Keratinocyte (primary cell): ENCODE measurements at regions not wholly inside any gene's neighbourhood (a gene's known extent, or its start where the extent isn't known, plus 50 kb on each side); places are given as distances from the start of the nearest gene placed in this dataset.

ENCODE experiments used
- DNase-seq: peaks from one replicate; pipeline ENCODE4 v3.0.0-alpha.2; 2011; ENCODE audit warnings: low read depth, missing footprints, low spot score
- FAIRE-seq: peaks from 2 replicates; lab custom pipeline; 2011; peaks lifted over from hg19 to GRCh38; lab: Jason Lieb, UNC
- H2AFZ ChIP-seq: 2 replicates; pipeline ENCODE4 v1.6.0; 2012; ENCODE audit warnings: low read length, control low read depth, inconsistent platforms; ENCODE audit not compliant: control insufficient read depth
- H3K27ac ChIP-seq: 2 replicates; pipeline ENCODE4 v1.5.1; 2011; ENCODE audit warnings: low read length; ENCODE audit not compliant: control insufficient read depth, insufficient read depth
- H3K27me3 ChIP-seq: 3 replicates; pipeline ENCODE4 v1.6.0; 2011; ENCODE audit warnings: low read length; ENCODE audit not compliant: control insufficient read depth, insufficient read depth; ENCODE audit errors: extremely low read depth
- H3K36me3 ChIP-seq, 2 experiments: 2 replicates in 1 of 2; 3 replicates in 1 of 2; pipeline ENCODE4 v1.5.1; 2011; ENCODE audit warnings: low read length in 2 of 2, mild to moderate bottlenecking in 1 of 2; ENCODE audit not compliant: control insufficient read depth in 2 of 2, insufficient read depth in 2 of 2; ENCODE audit errors: extremely low read depth in 1 of 2
- H3K4me1 ChIP-seq: 3 replicates; pipeline ENCODE4 v1.5.1; 2011; ENCODE audit warnings: low read length; ENCODE audit not compliant: control insufficient read depth, insufficient read depth; ENCODE audit errors: extremely low read depth
- H3K4me2 ChIP-seq: 3 replicates; pipeline ENCODE4 v1.6.0; 2011; ENCODE audit warnings: low read depth, low read length; ENCODE audit not compliant: control insufficient read depth, insufficient read depth; ENCODE audit errors: extremely low read depth
- H3K4me3 ChIP-seq, 3 experiments: fragments of 200-600 bp in 1 of 3; sonication (generic) in 1 of 3; 2 replicates in 2 of 3; 3 replicates in 1 of 3; pipeline ENCODE4 v1.5.1; 2011 to 2016; ENCODE audit warnings: low read length in 3 of 3, mild to moderate bottlenecking in 3 of 3, control low read depth in 2 of 3, inconsistent platforms in 1 of 3, low read depth in 1 of 3, mixed read lengths in 1 of 3, mixed run types in 1 of 3, moderate library complexity in 1 of 3; ENCODE audit not compliant: control insufficient read depth in 2 of 3, insufficient read depth in 2 of 3; ENCODE audit errors: extremely low read depth in 1 of 3
- H3K79me2 ChIP-seq: 2 replicates; pipeline ENCODE4 v1.6.0; 2012; ENCODE audit warnings: low read length; ENCODE audit not compliant: control insufficient read depth, insufficient read depth
- H3K9ac ChIP-seq: 3 replicates; pipeline ENCODE4 v1.6.0; 2011; ENCODE audit warnings: low read length; ENCODE audit not compliant: control insufficient read depth, insufficient read depth; ENCODE audit errors: extremely low read depth
- H3K9me1 ChIP-seq: 3 replicates; pipeline ENCODE4 v1.6.0; 2011; ENCODE audit warnings: low read length; ENCODE audit not compliant: control insufficient read depth, insufficient read depth; ENCODE audit errors: extremely low read depth
- H3K9me3 ChIP-seq: 2 replicates; pipeline ENCODE4 v1.5.1; 2012; ENCODE audit warnings: low read depth, low read length; ENCODE audit not compliant: control insufficient read depth
- H4K20me1 ChIP-seq: 3 replicates; pipeline ENCODE4 v1.6.0; 2011; ENCODE audit warnings: low read length; ENCODE audit not compliant: control insufficient read depth, insufficient read depth; ENCODE audit errors: extremely low read depth
- CTCF ChIP-seq, 3 experiments: IDR thresholded peaks in 1 of 3; conservative IDR thresholded peaks in 1 of 3; optimal IDR thresholded peaks in 1 of 3; 2 replicates in 2 of 3; 3 replicates in 1 of 3; pipeline versions ENCODE3 to v1.5.1; 2011; ENCODE audit warnings: low read length in 3 of 3, mild to moderate bottlenecking in 3 of 3, moderate library complexity in 2 of 3, control low read depth in 1 of 3, inconsistent platforms in 1 of 3; ENCODE audit not compliant: insufficient read depth in 2 of 3; ENCODE audit errors: extremely low read depth in 1 of 3
- EZH2 ChIP-seq: IDR thresholded peaks from one replicate; pipeline ENCODE4 v1.6.1; 2012; ENCODE audit warnings: inconsistent platforms, mild to moderate bottlenecking, low read length, moderate library complexity
- dilution Hi-C: fragments of 300-500 bp; cut with MboI; formaldehyde crosslinking; loops from one replicate; pipeline ENCODE4 v1.7.0; 2020; ENCODE audit warnings: low sequenced_read_pairs; ENCODE audit not compliant: extremely low pct_ligation_motif_present

GRCh38 chr10:78731675-78732074 lies 337.1 kb upstream of the ZMIZ1 start:
- Histone ChIP-seq H4K20me1 (no peaks in the 10 kb centered on the region), H3K9me1 (no peaks in the 10 kb centered on the region), H3K27ac (no peak overlapping the region), H3K9me3 (no peaks in the 10 kb centered on the region), H3K4me3 (no peak overlapping the region), H3K79me2 (no peaks in the 10 kb centered on the region), H3K9ac (no peak overlapping the region), H3K27me3 (no peaks in the 10 kb centered on the region), H3K36me3 (no peaks in the 10 kb centered on the region), H2AFZ (no peak overlapping the region), H3K4me2 (no peak overlapping the region), H3K4me1 (no peaks in the 10 kb centered on the region)
- dilution Hi-C loops: no loop called here
- FAIRE-seq: no peak
- TF ChIP-seq EZH2: no peak
- TF ChIP-seq CTCF (optimal IDR thresholded peaks at IDR 0.05 in 1 of 3, IDR thresholded peaks at IDR 0.05 in 1 of 3, conservative IDR thresholded peaks at IDR 0.05 in 1 of 3; ENCODE audit: extremely low read depth in 1 of 3, insufficient read depth in 2 of 3, low read length in 3 of 3): no peak
- no peak for DNase-seq

- DNase-seq (no peak), FAIRE-seq (no peak)
- no peak for TF ChIP-seq CTCF (optimal IDR thresholded peaks at IDR 0.05 in 1 of 3, IDR thresholded peaks at IDR 0.05 in 1 of 3, conservative IDR thresholded peaks at IDR 0.05 in 1 of 3; ENCODE audit: extremely low read depth in 1 of 3, insufficient read depth in 2 of 3, low read length in 3 of 3)
- no peak for TF ChIP-seq EZH2
- Histone ChIP-seq H3K9me1 (no peaks in the 10 kb centered on the region), H3K4me1 (no peaks in the 10 kb centered on the region), H3K27me3 (no peaks in the 10 kb centered on the region), H3K9me3 (no peaks in the 10 kb centered on the region), H3K9ac (no peak overlapping the region), H3K36me3 (no peaks in the 10 kb centered on the region), H3K79me2 (no peaks in the 10 kb centered on the region), H3K4me2 (no peak overlapping the region), H3K27ac (no peak overlapping the region), H4K20me1 (no peaks in the 10 kb centered on the region), H2AFZ (no peak overlapping the region), H3K4me3 (no peak overlapping the region)
- dilution Hi-C loops: no loop called here
Observed at GRCh38 chr10:78732381-78732780, 336.4 kb upstream of the ZMIZ1 start.
